Epidermal melanocyte (primary cell): ENCODE measurements at regions not wholly inside any gene's neighbourhood (a gene's known extent, or its start where the extent isn't known, plus 50 kb on each side); places are given as distances from the start of the nearest gene placed in this dataset.
A peak's percentile ranks its signal among the peaks of the same experiment; 100 is the strongest.

Experiments
- DNase-seq: peaks from one replicate; pipeline ENCODE4 v3.0.0; 2011; ENCODE audit warnings: low spot score; ENCODE audit not compliant: insufficient read length

DNA sequence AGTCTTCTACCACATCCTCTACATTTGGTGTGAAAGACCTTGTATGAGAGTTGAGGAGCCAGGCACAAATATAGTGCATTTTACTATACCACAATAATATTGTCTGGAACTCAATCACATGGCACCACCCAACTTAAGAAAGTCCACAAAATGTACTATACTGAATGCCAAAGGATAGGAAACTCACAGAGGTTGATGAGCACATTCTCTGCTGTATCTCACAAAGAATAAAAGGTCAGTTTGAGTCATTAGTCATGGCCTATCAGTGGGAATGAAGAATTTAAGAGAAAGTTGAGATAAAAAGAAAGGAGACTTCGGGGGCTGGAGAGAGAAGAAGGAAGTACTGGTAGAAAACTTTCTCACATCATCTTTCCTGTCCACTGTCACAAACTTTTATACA lies 134.3 kb downstream of the RDH14 start:
- no peak for DNase-seq

DNA sequence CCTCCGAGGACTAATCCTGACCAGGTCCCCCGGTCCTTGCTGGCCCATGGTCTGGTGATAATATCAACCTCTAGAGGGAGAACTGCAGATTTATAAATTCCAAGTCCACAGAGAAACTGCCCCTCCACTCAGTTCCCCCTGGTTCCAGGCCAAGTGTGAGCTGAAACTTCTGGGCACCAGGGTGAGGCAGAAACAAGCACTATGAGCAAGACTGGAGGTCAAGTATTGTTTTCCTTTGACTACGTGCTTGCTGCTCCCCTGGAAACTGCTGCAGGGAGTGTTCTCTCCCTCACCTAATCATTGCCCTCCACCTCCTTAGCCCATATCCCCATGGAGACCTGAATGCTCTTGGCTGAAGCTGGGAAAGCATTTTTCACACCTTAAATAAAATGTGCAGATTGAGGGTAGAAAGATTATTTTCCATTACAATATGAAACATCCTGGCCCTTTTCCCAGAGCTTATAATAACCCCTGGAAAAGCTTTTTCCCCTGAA lies 135.2 kb downstream of the RDH14 start:
- no peak for DNase-seq

DNA sequence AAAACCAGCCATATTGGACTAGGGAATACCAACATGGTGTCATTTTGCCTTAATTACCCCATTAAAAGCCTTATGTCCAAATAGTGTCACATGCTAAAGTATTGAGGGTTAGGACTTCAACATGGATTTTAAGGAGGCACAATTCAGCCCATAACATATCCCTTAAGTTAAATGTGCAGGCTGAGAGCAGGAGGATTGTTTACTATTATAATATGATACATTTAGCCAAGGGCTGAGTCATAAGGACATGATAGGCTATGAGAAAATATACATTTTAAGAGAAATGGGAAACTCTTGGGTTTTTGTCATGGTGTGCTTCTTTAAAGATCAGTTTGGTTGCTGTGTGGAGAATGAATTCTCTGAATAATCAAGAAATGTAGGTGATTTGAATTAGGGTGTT lies 136.8 kb downstream of the RDH14 start:
- no peak for DNase-seq

DNA sequence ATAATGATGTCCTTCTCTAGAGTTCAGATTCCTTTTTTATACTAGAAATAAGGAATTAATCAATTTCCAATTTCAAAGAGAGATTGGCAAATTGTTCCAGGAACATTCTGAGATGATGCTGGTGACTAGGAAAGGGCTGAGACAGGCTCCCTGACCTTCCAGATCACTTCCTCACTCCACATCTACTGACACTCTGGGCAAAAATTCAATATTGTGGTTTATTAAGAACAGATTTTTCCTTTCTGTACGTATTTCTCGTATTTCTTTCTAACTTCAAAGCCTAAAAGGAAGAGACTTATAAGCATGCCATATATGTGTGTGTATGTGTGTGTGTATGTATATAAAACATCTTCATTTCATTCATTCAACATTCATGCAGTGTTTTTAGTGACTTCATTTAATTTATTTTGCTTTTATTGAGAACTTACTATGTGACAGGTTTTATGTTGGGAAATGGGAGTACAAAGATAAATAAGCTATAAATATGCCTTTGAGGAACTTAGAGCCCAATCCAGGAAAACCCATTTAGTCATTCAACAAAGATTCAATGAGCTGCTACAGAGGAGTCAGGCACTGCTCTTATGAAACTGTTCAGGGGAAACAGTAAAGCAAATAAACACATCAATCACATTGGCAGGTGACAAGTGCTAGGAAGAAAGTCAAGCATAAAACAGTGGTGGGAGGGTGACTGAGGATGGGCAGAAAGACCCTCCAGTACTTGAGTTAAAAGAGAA lies 137.9 kb downstream of the RDH14 start:
- DNase-seq = no peak

DNA sequence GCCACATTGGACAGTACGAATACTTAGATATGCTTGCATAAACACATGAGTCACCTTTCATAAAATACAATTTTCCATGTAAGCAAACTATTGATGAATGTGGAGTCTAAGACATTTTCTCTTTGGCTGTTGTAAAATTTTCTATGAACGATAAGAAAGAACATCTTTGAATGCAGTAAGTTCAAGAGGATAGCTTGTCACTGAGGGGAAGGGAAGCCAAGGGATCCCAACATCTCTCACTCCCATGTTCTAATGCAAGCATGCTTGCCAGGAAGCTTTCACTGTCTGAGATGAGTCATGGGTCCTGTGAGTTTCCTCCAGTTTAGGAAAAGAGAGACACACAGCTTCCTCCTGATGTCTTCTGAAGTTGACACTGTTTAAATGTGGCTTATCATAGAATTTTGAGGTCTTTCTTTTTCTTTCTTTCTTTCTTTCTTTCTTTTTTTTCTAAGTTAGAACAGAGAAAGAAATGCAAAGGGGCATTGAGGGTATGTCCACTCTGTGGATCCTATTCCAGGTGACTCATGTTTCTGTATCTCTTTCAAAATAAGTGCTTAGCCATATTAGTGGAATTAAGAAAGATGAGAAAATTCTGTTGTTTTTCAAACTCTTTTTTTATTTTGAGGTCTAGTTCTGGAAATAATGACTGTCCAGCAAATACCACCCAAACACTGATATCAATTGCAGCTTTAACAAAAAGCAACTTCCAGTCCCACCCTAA lies 146.6 kb downstream of the RDH14 start:
- DNase-seq = no peak

DNA sequence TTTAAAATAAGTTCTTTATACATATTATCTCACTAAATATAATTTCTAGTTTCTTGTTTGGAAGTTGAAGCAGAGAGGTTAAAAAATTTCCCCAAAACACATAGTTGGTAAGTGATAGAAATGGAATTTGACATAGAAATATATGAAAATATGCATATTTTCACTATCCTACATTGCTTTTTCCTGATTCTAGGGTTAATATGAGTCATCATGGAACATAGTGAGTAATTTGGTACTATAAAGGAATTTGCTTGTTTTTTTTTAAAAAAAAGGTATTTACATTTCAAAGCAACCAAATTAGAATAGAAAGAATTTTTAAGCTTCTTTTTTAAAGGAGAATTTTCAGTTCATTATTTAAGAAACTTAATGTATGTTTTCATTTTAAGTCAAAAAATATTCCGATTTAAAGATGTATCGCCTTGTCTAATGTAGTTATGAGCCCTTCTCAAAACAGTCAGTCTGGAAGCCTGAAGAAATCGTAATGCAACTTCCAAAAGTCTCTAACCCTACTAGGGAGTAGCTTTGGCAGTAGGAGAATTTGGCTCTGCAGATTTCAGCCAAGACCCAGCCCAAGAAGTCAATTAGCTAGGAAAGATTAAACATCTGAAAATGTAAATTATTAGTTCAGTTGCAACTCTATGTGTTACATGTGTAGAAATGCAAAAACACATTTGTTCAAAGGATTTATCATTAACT lies 147.3 kb downstream of the RDH14 start:
- DNase-seq = no peak

DNA sequence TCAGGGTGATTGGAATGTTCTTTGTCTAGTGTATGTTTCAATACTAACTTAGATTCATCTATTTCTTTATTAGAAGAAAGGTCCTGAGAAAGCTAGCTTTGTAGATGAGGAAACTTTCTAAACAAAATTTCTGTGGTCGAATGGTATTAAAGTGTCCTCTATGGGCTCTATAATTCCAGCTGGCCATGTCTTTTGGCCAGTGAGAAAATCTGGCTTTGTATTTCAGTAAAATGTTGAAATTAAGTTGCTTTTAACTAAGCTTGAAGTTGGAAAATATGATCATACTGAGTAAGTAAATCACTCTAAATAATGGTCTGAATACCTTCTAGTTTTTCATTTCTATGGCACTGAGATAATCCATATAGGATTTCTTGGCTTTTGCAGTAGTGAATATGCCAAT lies 148.8 kb downstream of the RDH14 start:
- DNase-seq = no peak

DNA sequence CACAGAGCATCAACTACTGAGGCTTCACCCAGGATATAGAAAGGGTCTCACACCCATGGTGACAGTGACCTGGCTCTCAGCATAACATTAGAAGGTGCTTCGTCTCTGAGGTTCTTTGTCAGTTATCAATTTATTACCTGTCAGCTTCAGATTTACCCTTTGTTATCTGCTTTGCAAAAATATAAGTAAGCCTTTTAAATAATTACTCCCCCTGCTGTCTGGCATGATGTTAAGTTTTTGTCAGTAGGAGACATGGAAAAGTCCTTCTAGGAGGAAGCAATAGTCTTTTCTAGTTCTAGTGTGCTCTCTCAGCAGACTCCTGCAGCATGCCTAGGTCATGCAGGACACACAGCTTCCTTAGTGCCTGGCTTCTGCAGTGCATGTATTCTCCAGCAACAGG lies 149.9 kb downstream of the RDH14 start:
- no peak for DNase-seq

DNA sequence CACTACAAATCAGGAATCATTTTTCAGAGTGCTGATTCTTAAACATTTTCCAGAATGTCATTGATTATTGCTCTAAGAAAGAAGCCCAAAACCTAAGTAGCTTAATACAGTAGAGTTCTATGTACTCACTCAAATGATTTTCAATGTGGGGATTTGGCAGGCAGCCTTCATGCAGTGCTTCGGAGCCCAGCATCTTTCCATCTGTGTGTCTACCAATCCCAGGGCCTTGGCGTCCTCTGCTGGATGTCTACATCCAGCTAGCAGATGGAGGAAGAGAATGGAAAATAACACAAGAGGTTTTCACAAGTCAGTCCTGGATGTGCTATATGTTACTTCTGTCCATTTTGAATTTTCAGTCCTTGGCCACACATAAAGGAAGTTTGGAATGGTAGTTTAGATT lies 151.8 kb downstream of the RDH14 start:
- DNase-seq = no peak

DNA sequence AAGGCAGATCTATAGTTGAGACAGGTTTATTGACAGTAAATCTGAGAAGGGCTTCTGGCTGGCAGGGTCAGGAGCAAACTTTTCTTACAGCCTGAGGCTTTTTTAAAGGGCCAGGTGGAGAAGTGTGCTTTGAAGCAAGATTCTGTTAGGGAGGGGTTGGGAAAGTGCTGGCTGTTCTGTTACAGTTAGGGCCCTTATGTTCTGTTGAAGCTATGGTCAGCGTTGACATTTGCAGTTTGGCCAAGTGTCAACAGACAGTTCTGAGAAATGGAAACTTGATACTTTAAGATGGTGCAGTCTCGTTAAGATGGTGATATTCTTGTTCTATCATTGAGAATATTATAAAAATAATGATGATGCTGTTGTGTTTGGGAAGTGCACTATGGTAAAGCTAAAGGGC lies 154.2 kb downstream of the RDH14 start:
- no peak for DNase-seq

DNA sequence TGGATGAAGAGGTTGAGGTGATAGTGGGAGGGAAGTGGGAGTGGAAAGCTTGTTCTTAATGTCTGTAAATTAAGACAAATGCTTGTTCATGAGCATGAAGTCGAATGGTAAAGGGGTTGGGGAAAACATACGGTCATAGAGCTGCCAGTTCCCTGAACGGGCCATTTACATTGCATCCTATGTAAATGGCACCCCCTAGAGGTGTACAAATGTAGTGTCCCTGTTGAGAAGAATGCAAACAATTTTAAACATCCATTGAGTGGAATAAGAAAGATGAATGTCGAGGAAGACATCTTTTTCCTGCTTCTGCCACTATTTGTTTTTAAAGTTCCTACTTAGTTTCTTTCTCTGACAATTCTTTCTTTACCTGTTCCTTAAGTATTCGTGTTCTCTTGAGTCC lies 155.7 kb downstream of the RDH14 start:
- DNase-seq = no peak

DNA sequence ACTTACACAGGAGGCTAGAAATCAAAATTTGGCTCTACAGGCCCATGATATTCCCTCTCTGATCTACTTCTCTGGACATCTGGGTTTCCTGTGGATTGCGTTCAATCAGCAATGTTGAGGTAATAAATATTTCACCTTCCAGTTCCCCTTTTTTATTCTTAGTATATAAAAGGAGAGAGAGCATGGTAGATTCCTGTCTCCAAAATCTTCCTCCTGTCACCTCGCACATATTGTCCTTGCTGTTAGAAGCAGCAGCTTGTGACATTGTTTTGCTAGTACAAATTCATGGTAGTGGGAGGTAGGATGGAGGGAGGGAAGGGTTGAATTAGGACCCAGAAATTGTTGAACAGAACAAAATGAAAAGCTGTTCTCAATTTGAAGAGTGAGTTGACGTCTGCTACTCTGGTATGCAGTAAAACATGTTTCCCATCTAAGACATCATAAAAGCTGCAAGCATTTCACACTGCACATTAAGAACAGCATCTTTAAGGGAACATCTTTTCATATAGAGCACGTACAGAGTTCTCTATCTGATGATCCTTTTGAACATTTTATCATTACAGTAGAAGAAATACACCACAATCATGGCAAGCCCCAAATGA lies 156.4 kb downstream of the RDH14 start:
- no peak for DNase-seq

DNA sequence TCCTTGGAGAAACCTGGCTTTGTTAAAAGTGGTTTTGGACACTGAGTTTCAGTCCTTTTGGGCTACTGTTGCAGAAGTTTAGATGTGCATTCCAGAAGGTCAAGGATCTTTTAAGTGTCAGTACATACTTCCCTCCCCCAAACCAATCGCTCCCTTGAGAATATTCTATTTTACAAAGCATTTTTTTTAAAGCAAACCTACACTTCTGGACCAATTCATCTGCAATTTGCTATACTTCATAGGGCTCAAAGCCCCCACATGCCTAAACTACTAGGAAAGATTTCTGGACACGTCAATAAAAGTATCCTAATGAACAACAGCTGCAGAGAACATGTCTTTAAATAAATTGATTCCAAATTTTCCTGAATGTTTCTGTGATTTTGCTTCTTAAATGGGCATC lies 157.6 kb downstream of the RDH14 start:
- DNase-seq = no peak

DNA sequence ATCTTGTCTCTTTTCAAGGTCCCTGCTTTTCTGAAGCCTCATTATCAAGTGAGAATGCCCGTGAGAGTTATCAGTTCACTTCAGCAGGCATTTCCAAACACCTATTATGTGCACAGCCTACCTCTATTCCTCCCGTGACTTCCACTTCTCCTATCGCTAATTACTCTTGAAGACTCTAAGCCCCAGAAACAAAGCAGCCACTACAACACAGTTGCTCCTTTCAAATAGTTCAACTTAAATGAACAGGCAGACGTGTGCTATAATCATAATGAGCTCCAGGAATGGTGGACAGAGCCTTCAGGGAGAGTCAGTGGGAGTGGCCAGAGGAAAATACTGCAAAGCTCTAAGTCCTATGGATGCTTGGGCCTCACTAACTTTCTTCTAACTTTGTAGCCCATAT lies 159.0 kb downstream of the RDH14 start:
- DNase-seq = no peak

DNA sequence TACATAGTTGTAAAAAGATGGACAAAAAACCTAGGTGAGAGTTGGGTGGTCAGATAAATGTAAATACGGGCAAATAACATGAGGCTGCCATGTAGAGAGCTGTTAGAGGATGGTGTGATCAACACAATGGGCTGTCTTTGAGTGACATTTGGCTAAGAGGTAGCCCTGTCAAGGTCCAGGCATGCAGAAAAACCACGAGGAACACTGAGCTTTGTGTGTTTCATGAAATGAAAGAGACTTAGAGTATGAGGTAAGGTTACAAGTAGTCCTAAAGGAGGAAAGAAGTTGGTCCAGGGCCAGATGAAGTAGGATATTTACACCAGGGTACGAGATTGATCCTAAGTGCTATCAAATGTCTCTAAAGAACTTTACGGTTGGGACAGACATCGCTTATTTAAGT lies 160.9 kb downstream of the RDH14 start:
- no peak for DNase-seq

DNA sequence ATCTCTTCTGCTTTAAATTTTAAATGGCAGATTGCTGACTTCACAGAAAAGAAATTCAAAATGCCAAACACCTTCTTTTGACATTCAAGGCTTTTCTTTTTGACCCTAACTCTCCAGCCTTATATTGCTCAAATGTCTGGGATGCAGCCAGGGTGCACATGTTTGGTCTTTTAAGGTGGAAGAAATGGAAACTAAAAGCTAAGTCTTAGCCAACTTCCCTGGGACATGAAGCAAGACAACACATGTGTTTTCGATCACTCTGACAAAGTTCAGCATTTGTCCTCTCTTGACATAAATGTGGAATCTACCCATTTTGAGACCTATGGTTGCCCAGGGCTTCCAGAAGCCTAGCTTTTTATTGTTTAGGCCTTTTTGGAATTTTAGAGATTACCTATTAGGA lies 161.6 kb downstream of the RDH14 start:
- no peak for DNase-seq

DNA sequence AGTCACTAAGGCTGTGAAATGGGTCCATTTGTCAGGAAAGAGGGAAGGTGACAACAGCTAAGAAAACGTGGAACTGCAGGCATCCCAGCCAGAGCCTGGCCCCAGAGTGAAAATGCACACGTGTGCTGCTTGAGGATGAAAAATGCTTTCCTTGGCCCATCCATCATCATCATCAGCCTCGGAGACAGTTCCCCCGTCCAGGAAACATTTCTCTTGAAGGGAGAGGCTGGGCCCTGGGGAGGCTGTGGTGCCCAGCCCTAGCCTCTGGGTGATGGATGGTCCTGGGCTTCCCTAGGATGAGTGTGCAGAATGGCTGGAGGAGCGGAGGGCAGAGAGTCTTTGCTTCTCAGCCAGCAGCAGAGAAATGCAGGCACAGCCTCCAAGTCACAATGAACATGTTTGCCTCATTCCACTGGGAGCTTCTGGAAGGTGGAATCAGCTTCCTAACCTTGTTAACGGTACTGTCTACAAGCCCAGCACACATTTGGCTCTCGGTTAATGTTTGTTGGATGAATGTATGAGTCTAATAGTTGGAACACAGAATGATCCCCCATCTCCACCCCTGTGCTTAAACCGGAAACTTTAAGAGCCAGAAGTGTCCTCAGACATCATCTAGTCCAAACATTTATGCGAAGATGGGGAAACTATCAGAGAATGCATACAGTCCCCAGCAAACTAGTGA lies 164.0 kb downstream of the RDH14 start:
- DNase-seq = no peak

DNA sequence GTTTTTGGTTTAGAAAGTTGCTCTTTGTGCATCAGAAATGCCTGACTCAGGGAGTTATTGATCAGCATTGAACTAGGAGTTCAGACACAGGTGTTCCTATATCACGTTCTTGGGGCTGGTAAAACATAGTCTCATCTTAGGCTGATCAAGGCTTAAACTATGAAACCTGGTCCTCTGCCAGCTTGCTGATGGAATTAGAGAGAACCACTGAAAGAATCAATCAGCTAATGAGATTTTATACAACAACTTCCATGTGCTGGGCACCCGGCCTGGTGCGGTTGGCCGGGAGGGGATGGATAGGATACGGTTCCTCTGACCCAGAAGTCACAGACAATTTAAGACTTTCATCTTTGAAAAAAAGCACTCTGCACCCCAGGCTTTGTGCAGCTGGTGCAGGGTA lies 164.9 kb downstream of the RDH14 start:
- DNase-seq = no peak

DNA sequence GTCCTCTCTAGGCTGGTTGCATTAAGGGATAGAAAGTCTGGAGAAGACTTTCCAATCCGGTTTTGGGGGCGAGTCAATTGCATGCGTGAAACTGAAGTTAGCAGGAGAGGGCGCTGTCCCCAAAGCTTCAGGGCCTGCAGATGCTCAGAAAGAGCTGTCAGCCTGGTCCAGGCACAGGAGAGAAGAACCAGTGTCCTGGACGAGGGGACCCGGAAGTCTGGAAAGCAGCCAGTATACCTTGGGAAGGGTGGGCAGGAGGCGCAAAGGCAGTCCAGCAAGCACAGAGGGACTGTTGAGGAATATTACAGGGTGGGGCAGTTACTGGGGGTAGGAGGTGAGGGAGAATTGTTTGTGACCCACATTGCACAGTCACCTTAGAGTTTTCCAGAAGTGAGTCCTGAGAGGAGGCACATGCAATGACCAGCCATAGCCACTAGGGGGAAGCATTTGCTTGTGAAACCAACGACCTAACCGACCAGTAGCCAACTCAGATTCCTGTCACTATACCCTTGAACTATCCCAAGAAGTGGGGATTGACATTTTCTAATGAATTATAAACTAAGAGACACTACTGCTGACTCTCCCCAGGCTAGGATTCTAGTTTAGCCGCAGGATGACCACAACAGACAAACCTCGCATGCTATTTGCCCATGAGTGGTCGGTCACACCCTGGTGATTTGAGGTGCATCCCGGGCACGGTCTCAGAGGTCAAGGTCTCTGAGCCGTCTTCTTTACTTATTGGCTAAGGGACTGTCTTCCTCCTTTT lies 172.8 kb downstream of the RDH14 start:
- DNase-seq = peak; percentile 52

DNA sequence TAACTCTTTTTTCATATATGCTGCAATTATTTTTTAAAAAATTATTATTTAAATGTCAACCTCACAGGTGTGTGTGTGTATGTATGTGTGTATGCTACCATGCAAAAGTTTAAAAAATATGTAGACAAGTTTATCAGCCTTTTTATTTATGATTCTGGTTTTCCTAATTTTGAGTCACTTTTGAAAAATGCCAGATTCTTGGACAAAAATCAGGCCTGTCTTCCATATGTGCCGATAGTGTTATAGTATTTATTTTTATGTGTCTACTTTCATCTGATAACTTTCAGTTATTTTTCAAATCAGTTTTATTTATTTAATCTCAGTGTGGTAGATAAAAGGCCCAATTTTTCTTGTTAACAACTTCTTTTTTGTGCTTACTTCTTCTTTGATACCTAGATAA lies 176.2 kb downstream of the RDH14 start:
- DNase-seq = no peak

DNA sequence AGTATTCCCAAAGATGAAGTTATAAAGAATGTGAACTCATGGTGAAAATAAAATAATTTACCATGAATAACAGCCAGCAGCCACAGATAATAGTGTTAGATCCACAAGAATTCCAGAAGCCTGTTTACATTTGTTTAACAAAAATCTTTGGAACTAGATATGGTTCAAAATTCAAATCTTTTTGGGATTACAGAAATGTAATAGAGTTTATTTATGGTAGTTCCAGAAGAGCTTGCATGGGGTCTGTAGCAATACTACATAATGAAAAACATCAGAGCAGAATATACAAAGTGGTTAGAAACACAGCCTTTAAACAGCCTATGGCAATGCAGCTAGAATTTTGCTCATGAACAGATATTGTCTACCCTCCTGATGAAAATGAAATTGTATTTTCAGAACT lies 179.1 kb downstream of the RDH14 start:
- DNase-seq = no peak
